CD4-positive, alpha-beta T cell (primary cell): ENCODE measurements at regions not wholly inside any gene's neighbourhood (a gene's known extent, or its start where the extent isn't known, plus 50 kb on each side); places are given as distances from the start of the nearest gene placed in this dataset.
"Not testable (repeated sequence)": the region's sequence is repeated elsewhere in the genome, so short reads cannot be mapped to it uniquely, and the experiment has no call there.

Source experiments
- ATAC-seq: fragments of 200-7000 bp; cut with Tn5 transposase; one replicate; pipeline ENCODE4 v1.10.0; 2022; ENCODE audit warnings: mild to moderate bottlenecking; ENCODE audit not compliant: poor library complexity
- CTCF ChIA-PET: fragments of 350-600 bp; sonication (Branson Sonifier 250); formaldehyde crosslinking; loops from one replicate; lab custom pipeline; 2021; ENCODE audit warnings: antibody characterized with exemption, inconsistent platforms; lab: Charles Lee
- POLR2A ChIA-PET: fragments of 350-600 bp; sonication (Branson Sonifier 250); formaldehyde crosslinking; loops from one replicate; lab custom pipeline; 2021; ENCODE audit warnings: antibody characterized with exemption, inconsistent platforms; lab: Charles Lee
- DNase-seq, 14 experiments: peaks; one replicate each; pipeline ENCODE4 v3.0.0-alpha.2; 2013 to 2020; ENCODE audit warnings: mixed read lengths in 2 of 14
- H3K27ac ChIP-seq, 2 donors: one replicate each; pipeline versions ENCODE4 v1.5.1 to v1.7.0; 2013; ENCODE audit warnings: low read length in 2 of 2, low read depth in 1 of 2, mild to moderate bottlenecking in 1 of 2
- H3K27me3 ChIP-seq, 2 experiments: 1 replicate in 1 of 2; 2 replicates in 1 of 2; pipeline versions ENCODE4 v1.6.1 to v1.7.0; 2013; ENCODE audit warnings: low read length in 2 of 2, control low read depth in 1 of 2, mild to moderate bottlenecking in 1 of 2, moderate library complexity in 1 of 2; ENCODE audit not compliant: insufficient read depth in 2 of 2, control insufficient read depth in 1 of 2
- H3K36me3 ChIP-seq: one replicate; pipeline ENCODE4 v1.6.1; 2013; ENCODE audit warnings: low read length, control low read depth; ENCODE audit not compliant: insufficient read depth
- H3K4me1 ChIP-seq: one replicate; pipeline ENCODE4 v1.6.1; 2013; ENCODE audit warnings: low read length, control low read depth; ENCODE audit not compliant: insufficient read depth
- H3K4me3 ChIP-seq: one replicate; pipeline ENCODE4 v1.5.1; 2013; ENCODE audit warnings: mild to moderate bottlenecking, low read length, moderate library complexity
- H3K9me3 ChIP-seq, 2 experiments: 1 replicate in 1 of 2; 2 replicates in 1 of 2; pipeline versions ENCODE4 v1.6.1 to v1.7.0; 2013; ENCODE audit warnings: low read length in 2 of 2, mild to moderate bottlenecking in 2 of 2, control low read depth in 1 of 2, moderate library complexity in 1 of 2; ENCODE audit not compliant: control insufficient read depth in 1 of 2, insufficient read depth in 1 of 2
- H3K27ac Mint-ChIP-seq: one replicate; pipeline ENCODE4 v1.8.0; 2020; ENCODE audit warnings: mixed read lengths
- H3K27me3 Mint-ChIP-seq: one replicate; pipeline ENCODE4 v1.8.0; 2021; ENCODE audit warnings: mixed read lengths
- H3K36me3 Mint-ChIP-seq: one replicate; pipeline ENCODE4 v1.8.0; 2021; ENCODE audit warnings: low read depth, mixed read lengths
- H3K4me1 Mint-ChIP-seq: one replicate; pipeline ENCODE4 v1.8.0; 2021; ENCODE audit warnings: low read depth, mixed read lengths
- H3K4me3 Mint-ChIP-seq: one replicate; pipeline ENCODE4 v1.8.0; 2020; ENCODE audit warnings: mild to moderate bottlenecking, mixed read lengths
- H3K9me3 Mint-ChIP-seq: one replicate; pipeline ENCODE4 v1.8.0; 2020; ENCODE audit warnings: mixed read lengths
- CTCF ChIP-seq: fragments of 200-600 bp; IDR thresholded peaks from one replicate; pipeline ENCODE4 v1.8.0; 2022; ENCODE audit warnings: antibody characterized with exemption, mild to moderate bottlenecking
- intact Hi-C, 2 experiments: fragments of 100-400 bp; cut with DNase I in 1 of 2; cut with micrococcal nuclease in 1 of 2; formaldehyde crosslinking; loops; one replicate each; pipeline versions ENCODE4 v1.15.1 to v1.9.0; 2023 to 2025; cut with DNase I, micrococcal nuclease

GRCh38 chr5:113748403-113748802 lies 234.9 kb downstream of the YTHDC2 start:
- H3K36me3 ChIP-seq: no peaks in the 10 kb centered on the region
- peaks cover 0 to 9% of the 10 kb centered on the region in 2 experiments for H3K9me3 ChIP-seq
- ChIA-PET POLR2A (no interaction called here), CTCF (no interaction called here)
- Mint-ChIP-seq H3K27me3 (no peaks in the 10 kb centered on the region), H3K9me3 (no peaks in the 10 kb centered on the region), H3K27ac (no peak overlapping the region), H3K4me3 (no peak overlapping the region), H3K36me3 (no peaks in the 10 kb centered on the region), H3K4me1 (no peaks in the 10 kb centered on the region)
- H3K4me1 ChIP-seq: no peaks in the 10 kb centered on the region
- intact Hi-C loops: no loop called here
- ATAC-seq (no peak), DNase-seq (no peak)
- no peaks in the 10 kb centered on the region for H3K27me3 ChIP-seq
- TF ChIP-seq CTCF: no peak
- no peak overlapping the region for H3K27ac ChIP-seq
- H3K4me3 ChIP-seq: no peak overlapping the region

GRCh38 chr5:113749334-113749733 lies 235.8 kb downstream of the YTHDC2 start:
- H3K36me3 Mint-ChIP-seq: no peaks in the 10 kb centered on the region
- ATAC-seq (no peak), DNase-seq (no peak)
- no peak overlapping the region for H3K4me3 Mint-ChIP-seq
- Histone ChIP-seq H3K36me3 (no peaks in the 10 kb centered on the region), H3K27ac (no peak overlapping the region), H3K9me3 (peaks cover 0 to 7% of the 10 kb centered on the region in 2 experiments), H3K4me1 (no peaks in the 10 kb centered on the region), H3K27me3 (no peaks in the 10 kb centered on the region), H3K4me3 (no peak overlapping the region)
- no peak overlapping the region for H3K27ac Mint-ChIP-seq
- no peak for TF ChIP-seq CTCF
- intact Hi-C loops: no loop called here
- no peaks in the 10 kb centered on the region for H3K27me3 Mint-ChIP-seq
- ChIA-PET POLR2A (no interaction called here), CTCF (no interaction called here)
- no peaks in the 10 kb centered on the region for H3K4me1 Mint-ChIP-seq
- no peaks in the 10 kb centered on the region for H3K9me3 Mint-ChIP-seq

GRCh38 chr5:113753182-113753581 lies 239.7 kb downstream of the YTHDC2 start:
- H3K4me3 Mint-ChIP-seq, H3K27ac Mint-ChIP-seq, H3K27me3 Mint-ChIP-seq, H3K9me3 Mint-ChIP-seq, DNase-seq, H3K4me3 ChIP-seq, H3K36me3 ChIP-seq, POLR2A ChIA-PET, H3K4me1 Mint-ChIP-seq, H3K4me1 ChIP-seq, H3K27ac ChIP-seq, H3K27me3 ChIP-seq, CTCF ChIA-PET, H3K36me3 Mint-ChIP-seq, H3K9me3 ChIP-seq, ATAC-seq, intact Hi-C loops: not testable (repeated sequence)

GRCh38 chr5:113755516-113755915 lies 242.0 kb downstream of the YTHDC2 start:
- no peak for ATAC-seq
- no peak overlapping the region for H3K4me3 ChIP-seq
- DNase-seq: no peak
- Mint-ChIP-seq H3K9me3 (peaks cover 2% of the 10 kb centered on the region), H3K27ac (no peak overlapping the region), H3K4me1 (no peaks in the 10 kb centered on the region), H3K27me3 (no peaks in the 10 kb centered on the region), H3K4me3 (no peak overlapping the region), H3K36me3 (no peaks in the 10 kb centered on the region)
- TF ChIP-seq CTCF: no peak
- no peak overlapping the region for H3K27ac ChIP-seq
- intact Hi-C loops: no loop called here
- H3K27me3 ChIP-seq: peaks cover 0 to 2% of the 10 kb centered on the region in 2 experiments
- ChIA-PET POLR2A (no interaction called here), CTCF (no interaction called here)
- H3K36me3 ChIP-seq: no peaks in the 10 kb centered on the region
- H3K9me3 ChIP-seq: peaks cover 0 to 7% of the 10 kb centered on the region in 2 experiments
- no peaks in the 10 kb centered on the region for H3K4me1 ChIP-seq
